Endothelial cell of umbilical vein (primary cell): ENCODE measurements at regions not wholly inside any gene's neighbourhood (a gene's known extent, or its start where the extent isn't known, plus 50 kb on each side); places are given as distances from the start of the nearest gene placed in this dataset.

Source experiments
- BruUV-seq: library from RNA; stranded (reverse); fragments of 400-500 nt; replicated peaks from 2 replicates; lab custom pipeline; 2021; lab: Mats Ljungman, UMichigan
- CTCF ChIA-PET: fragments of 300-600, 350-600 bp; sonication (Branson Sonifier 250); formaldehyde crosslinking; loops from one replicate; lab custom pipeline; 2021; ENCODE audit warnings: antibody characterized with exemption, inconsistent platforms; lab: Charles Lee
- POLR2A ChIA-PET: fragments of 300-600, 350-600 bp; sonication (Branson Sonifier 250); formaldehyde crosslinking; loops from one replicate; lab custom pipeline; 2021; ENCODE audit warnings: antibody characterized with exemption, inconsistent platforms; lab: Charles Lee
- DNase-seq: peaks from one replicate; pipeline ENCODE4 v3.0.0-alpha.2; 2011; ENCODE audit warnings: low read depth, low spot score
- FAIRE-seq: peaks from 2 replicates; lab custom pipeline; 2011; peaks lifted over from hg19 to GRCh38; lab: Jason Lieb, UNC
- H2AFZ ChIP-seq: 2 replicates; pipeline ENCODE4 v1.6.0; 2012; ENCODE audit warnings: low read depth, low read length, control low read depth, inconsistent platforms
- H3K27ac ChIP-seq: 2 replicates; pipeline ENCODE4 v1.5.1; 2011; ENCODE audit warnings: low read depth, mild to moderate bottlenecking, control low read depth, low read length, moderate library complexity; ENCODE audit not compliant: insufficient read depth
- H3K27me3 ChIP-seq, 2 experiments: 2 replicates each; pipeline versions ENCODE4 v1.6.0 to v1.6.1; 2011; ENCODE audit warnings: low read length in 2 of 2, mixed read lengths in 1 of 2; ENCODE audit not compliant: control insufficient read depth in 2 of 2, insufficient read depth in 2 of 2
- H3K36me3 ChIP-seq, 2 experiments: 2 replicates in 1 of 2; 3 replicates in 1 of 2; pipeline ENCODE4 v1.5.1; 2011; ENCODE audit warnings: low read length in 2 of 2, mild to moderate bottlenecking in 1 of 2, moderate library complexity in 1 of 2; ENCODE audit not compliant: control insufficient read depth in 2 of 2, insufficient read depth in 2 of 2; ENCODE audit errors: extremely low read depth in 1 of 2
- H3K4me1 ChIP-seq: 3 replicates; pipeline ENCODE4 v1.5.1; 2011; ENCODE audit warnings: mild to moderate bottlenecking, low read length; ENCODE audit not compliant: control insufficient read depth, insufficient read depth; ENCODE audit errors: extremely low read depth
- H3K4me2 ChIP-seq: 2 replicates; pipeline ENCODE4 v1.6.1; 2011; ENCODE audit warnings: low read length, control low read depth, mixed read lengths; ENCODE audit not compliant: insufficient read depth
- H3K4me3 ChIP-seq, 3 experiments: fragments of 200-600 bp in 1 of 3; sonication (generic), shearing (Covaris generic) in 1 of 3; replicated peaks in 1 of 3; 2 replicates each; pipeline ENCODE4 v1.5.1; 2011 to 2016; ENCODE audit warnings: control low read depth in 3 of 3, low read length in 3 of 3, mild to moderate bottlenecking in 2 of 3, inconsistent platforms in 1 of 3, low read depth in 1 of 3, moderate library complexity in 1 of 3; ENCODE audit not compliant: insufficient read depth in 1 of 3
- H3K79me2 ChIP-seq: 2 replicates; pipeline ENCODE4 v1.6.0; 2012; ENCODE audit warnings: low read length, inconsistent platforms; ENCODE audit not compliant: control insufficient read depth, insufficient read depth
- H3K9ac ChIP-seq: replicated peaks from 2 replicates; pipeline ENCODE3; 2011; ENCODE audit warnings: low read length, control low read depth; ENCODE audit not compliant: insufficient read depth; ENCODE audit errors: extremely low read depth
- H3K9me1 ChIP-seq: replicated peaks from 3 replicates; pipeline ENCODE4 v1.6.0; 2011; ENCODE audit warnings: mild to moderate bottlenecking, low read length; ENCODE audit not compliant: control insufficient read depth, insufficient read depth; ENCODE audit errors: extremely low read depth
- H3K9me3 ChIP-seq: replicated peaks from 2 replicates; pipeline ENCODE4 v1.5.1; 2012; ENCODE audit warnings: low read length, inconsistent platforms; ENCODE audit not compliant: control insufficient read depth, insufficient read depth
- H4K20me1 ChIP-seq: replicated peaks from 2 replicates; pipeline ENCODE3; 2011; ENCODE audit warnings: mild to moderate bottlenecking, low read length; ENCODE audit not compliant: control insufficient read depth, insufficient read depth; ENCODE audit errors: extremely low read depth
- CTCF ChIP-seq, 2 donors: IDR thresholded peaks; 1 replicate in 1 of 2; 2 replicates in 1 of 2; pipeline ENCODE4 v1.5.1; 2011; ENCODE audit warnings: low read length in 2 of 2, mild to moderate bottlenecking in 2 of 2, moderate library complexity in 2 of 2, control low read depth in 1 of 2, inconsistent platforms in 1 of 2, low read depth in 1 of 2; ENCODE audit not compliant: insufficient read depth in 1 of 2; ENCODE audit errors: extremely low read depth in 1 of 2
- EZH2 ChIP-seq: IDR thresholded peaks from 2 replicates; pipeline ENCODE4 v1.6.1; 2012; ENCODE audit warnings: borderline replicate concordance, low read depth, mild to moderate bottlenecking, moderate library complexity, low read length, inconsistent platforms; ENCODE audit not compliant: severe bottlenecking
- FOS ChIP-seq: IDR thresholded peaks from 2 replicates; pipeline ENCODE4 v1.6.1; 2011; ENCODE audit warnings: mild to moderate bottlenecking, low read length, moderate library complexity, borderline replicate concordance; ENCODE audit not compliant: insufficient read depth
- GATA2 ChIP-seq: IDR thresholded peaks from 2 replicates; pipeline ENCODE4 v1.7.0; 2011; ENCODE audit warnings: low read depth, mild to moderate bottlenecking, moderate library complexity, mixed read lengths, low read length; ENCODE audit not compliant: insufficient read length, insufficient read depth
- JUN ChIP-seq: IDR thresholded peaks from 2 replicates; pipeline ENCODE4 v1.6.1; 2011; ENCODE audit warnings: borderline replicate concordance, low read depth; ENCODE audit not compliant: insufficient read length, insufficient read depth
- MAX ChIP-seq: IDR thresholded peaks from 2 replicates; pipeline ENCODE4 v1.6.1; 2011; ENCODE audit not compliant: insufficient read depth, insufficient read length
- MYC ChIP-seq: IDR thresholded peaks from one replicate; pipeline ENCODE4 v1.6.1; 2011; ENCODE audit warnings: mild to moderate bottlenecking, low read depth, low read length
- POLR2A ChIP-seq: IDR thresholded peaks from 2 replicates; pipeline ENCODE4 v1.6.1; 2012; ENCODE audit warnings: low read depth, mild to moderate bottlenecking, control low read depth, low read length
- POLR2AphosphoS5 ChIP-seq: IDR thresholded peaks from 2 replicates; pipeline ENCODE4 v1.6.1; 2012; ENCODE audit warnings: low read depth, mild to moderate bottlenecking, control low read depth, low read length, moderate library complexity; ENCODE audit not compliant: insufficient read depth
- dilution Hi-C: fragments of 300-500 bp; cut with MboI; formaldehyde crosslinking; loops from one replicate; pipeline ENCODE4 v1.15.0; 2019; ENCODE audit warnings: low sequenced_read_pairs; ENCODE audit not compliant: extremely low pct_ligation_motif_present
- intact Hi-C: fragments of 100-400 bp; cut with micrococcal nuclease; formaldehyde crosslinking; loops from one replicate; pipeline ENCODE4 v1.10.0; 2022

GRCh38 chr14:27688841-27689444 lies 1077.6 kb upstream of the FOXG1 start:
- Histone ChIP-seq H3K9me3 (no peaks in the 10 kb centered on the region), H3K9me1 (no peaks in the 10 kb centered on the region), H3K4me3 (no peak overlapping the region), H2AFZ (no peak overlapping the region), H3K36me3 (no peaks in the 10 kb centered on the region), H3K27me3 (no peaks in the 10 kb centered on the region), H3K27ac (no peak overlapping the region), H3K9ac (no peak overlapping the region), H3K79me2 (no peaks in the 10 kb centered on the region), H3K4me1 (peaks cover 11% of the 10 kb centered on the region), H3K4me2 (no peak overlapping the region), H4K20me1 (no peaks in the 10 kb centered on the region)
- DNase-seq = no peak
- TF ChIP-seq EZH2 (no peak), GATA2 (no peak)
- intact Hi-C loops (loop anchor here (10.0 kb wide), 1 partner anchor 716 kb away; no protein-coding TSS in a partner anchor), dilution Hi-C loops (no loop called here)
- ChIA-PET POLR2A (no interaction called here), CTCF (no interaction called here)
- no peak for FAIRE-seq
- BruUV-seq = no TSS peak

GRCh38 chr14:27712364-27712763 lies 1054.2 kb upstream of the FOXG1 start:
- dilution Hi-C loops (no loop called here), intact Hi-C loops (no loop called here)
- Histone ChIP-seq H3K4me3 (no peak overlapping the region), H2AFZ (no peak overlapping the region), H3K79me2 (no peaks in the 10 kb centered on the region), H3K27me3 (no peaks in the 10 kb centered on the region), H4K20me1 (no peaks in the 10 kb centered on the region), H3K36me3 (no peaks in the 10 kb centered on the region), H3K9me1 (no peaks in the 10 kb centered on the region), H3K4me2 (no peak overlapping the region), H3K27ac (no peak overlapping the region), H3K9me3 (peaks cover 2% of the 10 kb centered on the region), H3K9ac (no peak overlapping the region), H3K4me1 (no peaks in the 10 kb centered on the region)
- POLR2A ChIA-PET = no interaction called here
- no TSS peak for BruUV-seq
- no peak for FAIRE-seq
- TF ChIP-seq GATA2 = no peak
- no peak for TF ChIP-seq FOS
- TF ChIP-seq EZH2 = no peak
- TF ChIP-seq POLR2A = no peak
- no peak for TF ChIP-seq MYC
- no peak for TF ChIP-seq CTCF (IDR thresholded peaks at IDR 0.05; ENCODE audit: extremely low read depth in 1 of 2, insufficient read depth in 1 of 2, low read depth in 1 of 2, low read length in 2 of 2)
- TF ChIP-seq JUN = no peak
- no peak for TF ChIP-seq POLR2AphosphoS5
- no peak for TF ChIP-seq MAX
- CTCF ChIA-PET = no interaction called here
- DNase-seq = no peak
